ENCODE measurements at regions not wholly inside any gene's neighbourhood (a gene's known extent, or its start where the extent isn't known, plus 50 kb on each side); places are given as distances from the start of the nearest gene placed in this dataset.
A peak's percentile ranks its signal among the peaks of the same experiment; 100 is the strongest.

GRCh38 chr3:189498995-189499704, 132.0 kb upstream of the TP63 start:
- no peak for DNase-seq (ENCODE audit: low read depth in 4 of 4, low spot score in 3 of 4)

- no peak for DNase-seq (ENCODE audit: low read depth in 4 of 4, low spot score in 3 of 4)
Observed at GRCh38 chr3:189500299-189500698, 130.9 kb upstream of the TP63 start.

- DNase-seq (ENCODE audit: low read depth in 4 of 4, low spot score in 3 of 4) = no peak
Observed at GRCh38 chr3:189500798-189501495, 130.2 kb upstream of the TP63 start.

GRCh38 chr3:189502256-189502655, 128.9 kb upstream of the TP63 start:
- DNase-seq (ENCODE audit: low read depth in 4 of 4, low spot score in 3 of 4) = no peak

GRCh38 chr3:189502676-189503257, 128.4 kb upstream of the TP63 start:
- DNase-seq (ENCODE audit: low read depth in 4 of 4, low spot score in 3 of 4) = no peak

- DNase-seq (ENCODE audit: low read depth in 4 of 4, low spot score in 3 of 4) = no peak
Observed at GRCh38 chr3:189507856-189508255, 123.3 kb upstream of the TP63 start.

- DNase-seq (ENCODE audit: low read depth in 4 of 4, low spot score in 3 of 4) = peak in 3 of 4 donors; percentile 29 to 32 (median 30)
Observed at GRCh38 chr3:189508784-189509501, 122.2 kb upstream of the TP63 start.

- DNase-seq (ENCODE audit: low read depth in 4 of 4, low spot score in 3 of 4) = no peak
Observed at GRCh38 chr3:189512039-189512438, 119.2 kb upstream of the TP63 start.

GRCh38 chr3:189512821-189513220, 118.4 kb upstream of the TP63 start:
- no peak for DNase-seq (ENCODE audit: low read depth in 4 of 4, low spot score in 3 of 4)

- DNase-seq (ENCODE audit: low read depth in 4 of 4, low spot score in 3 of 4) = no peak
Observed at GRCh38 chr3:189513281-189514117, 117.7 kb upstream of the TP63 start.

GRCh38 chr3:189516039-189516438, 115.2 kb upstream of the TP63 start:
- no peak for DNase-seq (ENCODE audit: low read depth in 4 of 4, low spot score in 3 of 4)

GRCh38 chr3:189517981-189518380, 113.2 kb upstream of the TP63 start:
- DNase-seq (ENCODE audit: low read depth in 4 of 4, low spot score in 3 of 4) = no peak

GRCh38 chr3:189519458-189519857, 111.7 kb upstream of the TP63 start:
- DNase-seq (ENCODE audit: low read depth in 4 of 4, low spot score in 3 of 4) = no peak

- DNase-seq (ENCODE audit: low read depth in 4 of 4, low spot score in 3 of 4) = no peak
Observed at GRCh38 chr3:189529468-189529867, 101.7 kb upstream of the TP63 start.

GRCh38 chr3:189529889-189530471, 101.2 kb upstream of the TP63 start:
- DNase-seq (ENCODE audit: low read depth in 4 of 4, low spot score in 3 of 4) = no peak

- DNase-seq (ENCODE audit: low read depth in 4 of 4, low spot score in 3 of 4) = no peak
Observed at GRCh38 chr3:189530822-189531221, 100.4 kb upstream of the TP63 start.

- DNase-seq (ENCODE audit: low read depth in 4 of 4, low spot score in 3 of 4) = no peak
Observed at GRCh38 chr3:189531271-189531670, 99.9 kb upstream of the TP63 start.

GRCh38 chr3:189534531-189534930, 96.7 kb upstream of the TP63 start:
- DNase-seq (ENCODE audit: low read depth in 4 of 4, low spot score in 3 of 4) = no peak

- no peak for DNase-seq (ENCODE audit: low read depth in 4 of 4, low spot score in 3 of 4)
Observed at GRCh38 chr3:189537135-189537534, 94.1 kb upstream of the TP63 start.

GRCh38 chr3:189547448-189547847, 83.7 kb upstream of the TP63 start:
- DNase-seq (ENCODE audit: low read depth in 4 of 4, low spot score in 3 of 4) = no peak

All from right renal pelvis (tissue), 4 donors.